ENCODE measurements at regions not wholly inside any gene's neighbourhood (a gene's known extent, or its start where the extent isn't known, plus 50 kb on each side); places are given as distances from the start of the nearest gene placed in this dataset.
"Not testable (repeated sequence)": the region's sequence is repeated elsewhere in the genome, so short reads cannot be mapped to it uniquely, and the experiment has no call there.

DNA sequence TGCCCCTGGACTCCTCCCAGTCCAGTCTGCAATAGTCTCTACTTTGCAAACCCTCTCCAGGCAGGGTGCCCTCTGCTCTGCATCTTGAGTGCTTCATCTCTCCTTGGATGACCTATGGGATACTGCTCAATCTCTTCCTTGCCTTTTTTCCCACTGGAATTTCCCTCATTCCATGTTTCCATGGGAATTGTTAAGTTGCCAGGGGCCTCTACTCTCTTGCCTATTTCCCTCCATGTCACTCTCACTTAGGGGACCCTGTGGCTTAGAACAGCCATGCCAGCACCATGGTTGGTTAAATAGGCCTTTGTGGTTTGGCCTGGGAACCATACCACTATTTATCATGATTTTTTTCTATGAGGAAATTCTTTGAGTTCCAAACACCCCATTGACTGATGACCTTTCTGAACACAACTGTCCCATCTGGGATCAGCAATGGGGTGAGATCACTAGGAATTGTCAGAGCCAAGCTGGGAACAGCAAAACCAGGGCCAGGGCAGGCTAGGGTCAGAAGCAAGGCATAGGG is 91.4 kb upstream of the RBMS1 start:
- no peak for DNase-seq

DNA sequence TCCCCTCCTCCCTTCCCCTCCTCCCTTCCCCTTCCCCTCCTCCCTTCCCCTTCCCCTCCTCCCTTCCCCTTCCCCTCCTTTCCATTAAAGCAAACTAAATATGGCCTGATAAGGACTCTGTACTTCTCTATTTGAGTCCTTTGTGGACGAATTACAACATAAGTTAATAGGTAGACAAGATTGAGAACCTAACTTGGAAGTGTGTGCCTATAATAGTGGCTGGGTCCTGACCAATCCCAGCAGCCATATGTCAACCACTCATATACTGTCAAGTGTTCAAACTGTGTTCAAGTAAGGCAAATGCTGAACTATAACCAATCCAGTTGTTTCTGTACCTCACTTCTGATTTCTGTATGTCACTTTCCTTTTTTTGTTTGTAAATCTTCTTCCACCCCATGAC is 97.1 kb upstream of the RBMS1 start:
- DNase-seq: no peak

DNA sequence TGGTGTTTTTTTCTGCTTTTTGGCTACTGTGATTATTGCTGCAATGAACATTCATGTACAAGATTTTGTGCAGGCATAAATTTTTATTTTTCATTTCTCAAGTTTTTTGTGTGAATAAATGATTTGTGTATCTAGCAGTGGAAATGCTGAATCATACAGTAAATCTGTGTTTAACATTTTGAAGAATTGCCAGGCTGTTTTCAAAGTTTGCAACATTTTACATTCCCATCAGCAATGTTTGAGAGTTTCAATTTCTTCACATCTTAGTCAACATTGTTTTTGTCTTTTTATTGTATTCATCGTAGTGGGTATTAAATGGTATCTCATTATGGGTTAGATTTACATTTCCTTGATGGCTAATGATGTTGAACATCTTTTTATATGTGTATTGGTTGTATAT is 98.8 kb upstream of the RBMS1 start:
- no peak for DNase-seq

DNA sequence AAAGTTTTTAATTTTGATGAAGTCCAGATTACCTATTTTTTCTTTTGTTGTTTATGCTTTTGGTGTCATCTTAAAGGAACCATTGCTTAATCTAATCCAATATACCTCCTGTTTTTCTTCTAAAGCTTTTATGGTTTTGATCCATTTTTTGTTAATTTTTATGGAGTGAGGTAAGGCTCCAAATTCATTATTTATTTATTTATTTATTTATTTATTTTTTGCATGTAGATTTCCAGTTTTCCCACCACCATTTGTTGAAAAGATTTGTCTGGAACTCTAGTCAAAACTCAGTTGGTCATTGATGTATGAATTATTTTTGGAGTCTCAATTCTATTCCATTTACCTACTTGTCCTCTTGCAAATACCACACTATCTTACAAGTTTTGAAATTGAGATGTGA is 99.4 kb upstream of the RBMS1 start:
- DNase-seq: no peak

DNA sequence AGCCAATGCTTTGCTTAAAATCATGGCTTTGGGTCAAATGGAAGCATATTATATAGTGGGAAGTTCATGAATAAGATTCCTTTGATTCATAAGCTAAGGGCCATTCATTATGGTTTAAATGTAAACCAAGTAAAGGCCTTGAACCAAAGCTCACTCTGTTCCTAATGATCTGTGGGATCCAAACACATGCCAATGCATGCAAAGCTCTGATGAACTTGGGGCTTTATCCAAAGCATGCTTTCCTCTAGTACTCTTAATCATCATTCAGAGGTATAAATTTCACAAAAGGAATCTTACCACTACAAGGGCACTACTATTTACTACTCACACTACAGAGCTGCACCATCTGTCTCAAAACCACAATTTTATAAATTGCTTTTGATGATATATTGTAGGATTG is 102.8 kb upstream of the RBMS1 start:
- no peak for DNase-seq

DNA sequence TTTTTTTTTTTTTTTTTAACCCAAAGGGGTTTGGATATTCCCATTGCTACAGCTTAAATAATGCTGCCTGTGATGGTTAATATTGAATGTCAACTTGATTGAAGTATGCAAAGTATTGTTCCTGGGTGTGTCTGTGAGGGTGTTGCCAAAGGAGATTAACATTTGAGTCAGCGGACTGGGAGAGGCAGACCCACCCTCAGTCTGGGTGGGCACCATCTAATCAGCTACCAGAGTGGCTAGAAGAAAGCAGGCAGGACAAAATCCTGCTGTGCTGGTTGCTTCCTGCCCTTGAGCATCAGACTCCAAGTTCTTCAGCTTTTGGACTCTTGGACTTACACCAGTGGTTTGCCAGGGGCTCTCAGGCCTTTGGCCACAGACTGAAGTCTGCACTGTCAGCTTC is 106.8 kb upstream of the RBMS1 start:
- not testable (repeated sequence) for DNase-seq

DNA sequence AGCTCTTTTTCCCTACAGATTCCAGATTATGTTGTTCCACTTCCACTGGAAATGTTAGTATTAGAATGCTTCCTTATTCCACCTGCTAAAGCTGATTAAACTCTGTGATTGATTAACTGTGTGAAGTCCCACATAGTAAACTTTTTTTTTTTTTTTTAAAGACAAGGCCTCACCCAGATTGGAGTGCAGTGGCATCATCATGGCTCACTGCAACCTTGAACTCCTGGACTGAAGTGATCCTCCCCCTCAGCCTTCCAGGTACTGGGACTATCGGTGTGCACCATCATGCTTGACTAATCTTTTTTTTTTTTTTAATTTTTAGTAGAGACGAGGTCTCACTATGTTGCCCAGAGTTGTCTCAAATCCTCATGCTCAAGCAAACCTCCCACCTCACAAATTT is 108.5 kb upstream of the RBMS1 start:
- DNase-seq: no peak

DNA sequence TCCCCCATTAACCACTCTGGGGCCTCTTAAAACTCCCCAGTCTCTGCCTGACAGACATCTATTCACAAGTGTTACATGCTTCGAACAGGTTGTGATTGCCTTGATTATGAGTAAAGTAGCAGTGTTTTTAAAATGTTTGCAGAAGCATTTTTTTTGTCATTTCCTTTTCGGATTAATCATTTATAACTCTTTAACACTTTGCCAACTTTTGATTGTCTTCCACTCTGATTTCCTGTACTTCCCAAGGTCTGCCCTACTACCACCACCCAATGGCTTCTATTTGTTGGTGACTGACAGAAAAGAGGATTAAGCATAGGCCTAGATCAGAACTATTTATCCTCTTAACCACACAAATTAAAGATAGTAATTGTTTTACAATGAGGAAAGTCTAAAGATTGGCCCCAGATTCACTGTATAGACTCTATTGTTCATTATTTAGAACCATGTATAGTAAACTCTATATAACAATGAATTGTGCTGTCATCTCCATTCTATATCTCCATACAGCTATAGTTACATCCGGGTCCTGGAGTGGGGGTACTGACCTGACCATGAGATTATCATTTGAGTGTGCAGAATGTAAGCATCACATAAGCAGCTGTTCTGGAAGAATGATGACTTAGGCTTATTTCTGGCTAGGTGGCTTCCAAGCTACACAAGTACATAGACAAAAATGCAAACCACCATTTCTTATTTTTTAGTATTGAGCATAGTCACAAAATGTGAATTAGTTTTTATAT is 110.3 kb upstream of the RBMS1 start:
- DNase-seq: no peak

DNA sequence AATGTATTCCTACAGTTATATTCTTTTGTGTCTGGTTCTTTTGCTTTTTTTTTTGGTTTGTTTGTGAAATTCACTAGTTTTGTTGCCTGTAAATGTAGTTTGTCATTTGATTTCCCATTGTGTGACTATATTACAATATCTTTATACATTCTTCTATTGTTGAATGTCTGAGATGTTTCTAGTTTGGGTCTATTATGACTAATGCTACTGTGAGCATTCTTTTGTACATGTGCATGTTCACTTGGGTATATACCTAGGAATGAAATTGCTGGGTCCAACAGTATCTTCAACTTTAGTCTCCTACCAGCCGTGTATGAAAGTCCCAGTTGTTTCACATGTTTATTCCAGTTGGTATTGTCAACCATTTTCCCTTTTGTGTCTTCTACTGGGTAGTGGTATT is 112.7 kb upstream of the RBMS1 start:
- no peak for DNase-seq

DNA sequence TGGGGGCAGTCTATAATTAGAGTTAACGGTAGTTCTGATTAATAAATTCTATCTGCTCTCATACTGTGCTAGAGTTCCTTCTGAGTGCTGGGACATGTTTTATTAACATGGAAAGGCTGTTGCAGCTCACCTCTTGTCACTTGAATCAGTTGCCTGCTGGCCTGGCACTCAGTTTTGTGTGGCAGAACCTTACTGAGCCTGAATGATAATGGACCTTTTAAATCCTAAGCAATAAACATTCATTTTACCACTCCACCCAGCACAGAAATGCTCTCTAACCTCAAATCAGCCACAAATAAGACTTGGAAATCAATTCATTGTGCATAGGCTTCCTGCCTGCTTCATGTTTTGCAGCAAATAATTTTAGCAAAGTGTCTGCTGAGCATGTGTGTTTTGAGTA is 115.0 kb upstream of the RBMS1 start:
- no peak for DNase-seq

DNA sequence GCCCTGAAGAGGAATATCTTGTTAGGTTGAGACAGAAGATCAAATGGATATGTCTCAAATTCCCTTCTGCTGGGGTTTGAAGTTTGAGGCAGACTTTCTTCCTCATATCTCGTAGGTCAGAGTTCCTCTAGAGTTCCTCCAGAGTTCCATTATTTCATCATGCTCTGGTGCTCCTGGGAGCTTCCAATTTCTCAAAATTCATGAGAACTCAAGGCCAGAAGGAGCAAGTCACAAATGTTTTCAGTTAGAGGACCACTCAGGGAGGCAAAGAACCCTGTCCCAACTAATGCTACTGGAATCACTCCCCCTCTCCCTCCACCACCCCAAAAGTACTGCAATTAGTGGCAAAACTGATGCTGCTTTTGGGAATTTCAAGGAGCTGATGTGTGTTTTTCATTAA is 115.7 kb upstream of the RBMS1 start:
- DNase-seq: no peak

DNA sequence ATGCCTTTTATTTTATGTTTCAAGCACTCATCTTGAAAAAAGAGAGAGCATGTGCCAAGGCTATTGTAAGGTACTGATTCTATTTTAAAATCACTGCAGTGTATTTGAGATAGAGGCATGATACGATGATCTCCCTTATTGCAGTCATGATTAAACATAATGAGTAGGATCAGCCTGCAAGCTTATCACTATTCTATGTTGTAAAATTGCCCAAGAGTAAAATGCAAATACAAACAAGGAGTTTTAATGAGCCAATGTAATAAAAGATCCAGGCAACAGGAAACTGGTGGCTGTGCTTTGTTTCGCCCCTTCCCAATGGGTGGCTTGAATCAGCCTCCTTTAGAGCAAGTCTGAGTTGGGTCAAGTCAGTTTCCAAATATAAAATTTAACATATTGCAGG is 116.4 kb upstream of the RBMS1 start:
- DNase-seq: no peak

DNA sequence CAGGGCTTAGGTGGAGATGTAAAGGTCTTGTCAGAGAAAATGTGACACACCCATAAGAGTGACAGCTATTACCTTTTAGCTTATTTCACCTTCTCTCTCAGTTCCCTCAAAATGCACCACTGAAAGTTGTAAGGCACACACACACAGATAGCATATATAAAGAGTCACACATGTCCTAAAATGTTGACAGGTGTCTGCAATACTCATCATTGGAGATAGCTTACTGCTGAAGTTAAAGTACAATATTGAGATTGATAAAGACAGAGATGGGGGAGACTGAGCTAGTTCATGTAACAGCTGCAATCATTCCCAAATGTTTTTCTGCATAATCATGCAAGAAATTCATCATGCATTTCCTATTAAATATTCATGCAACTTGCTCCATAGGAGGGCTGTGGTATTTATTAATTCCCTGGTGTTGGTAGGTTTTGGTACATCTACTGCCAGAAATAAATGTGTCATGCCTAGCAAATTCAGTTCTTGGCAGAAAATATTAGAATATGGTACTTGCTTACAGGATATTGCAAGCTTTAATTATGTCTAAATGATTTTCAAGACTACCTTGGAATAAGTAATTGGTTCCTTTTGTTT is 118.8 kb upstream of the RBMS1 start:
- DNase-seq: no peak

DNA sequence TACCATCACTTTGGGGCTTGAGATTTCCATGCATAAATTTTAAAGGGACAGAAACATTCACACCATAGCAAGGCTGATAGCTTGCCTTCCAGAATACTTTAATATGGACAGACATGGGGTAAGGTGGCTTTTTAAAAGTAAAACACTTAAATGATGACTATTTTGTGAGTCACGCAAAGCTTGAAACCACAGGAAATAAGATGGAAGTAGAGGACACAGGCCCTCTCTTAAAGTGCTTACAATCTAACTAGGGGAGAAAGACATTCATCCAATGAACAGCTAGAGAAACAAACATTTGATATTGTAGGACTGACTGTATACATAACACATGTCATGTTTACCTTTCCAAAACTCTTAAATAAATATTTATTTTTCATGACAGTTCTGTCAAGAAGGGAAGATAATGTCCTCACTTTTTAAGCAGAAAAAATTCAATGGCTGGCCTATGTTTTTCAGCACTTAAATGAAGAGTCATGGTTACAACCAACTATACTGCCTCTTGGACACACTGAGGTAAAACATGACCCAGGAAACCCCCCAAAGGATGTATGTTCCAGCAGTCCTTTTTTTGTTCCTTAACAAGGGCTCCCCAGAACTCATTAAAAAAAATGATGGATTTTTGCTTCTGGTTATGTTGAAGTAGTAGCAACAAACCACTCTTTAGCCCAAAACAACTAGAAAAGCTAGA is 120.0 kb upstream of the RBMS1 start:
- DNase-seq: no peak

DNA sequence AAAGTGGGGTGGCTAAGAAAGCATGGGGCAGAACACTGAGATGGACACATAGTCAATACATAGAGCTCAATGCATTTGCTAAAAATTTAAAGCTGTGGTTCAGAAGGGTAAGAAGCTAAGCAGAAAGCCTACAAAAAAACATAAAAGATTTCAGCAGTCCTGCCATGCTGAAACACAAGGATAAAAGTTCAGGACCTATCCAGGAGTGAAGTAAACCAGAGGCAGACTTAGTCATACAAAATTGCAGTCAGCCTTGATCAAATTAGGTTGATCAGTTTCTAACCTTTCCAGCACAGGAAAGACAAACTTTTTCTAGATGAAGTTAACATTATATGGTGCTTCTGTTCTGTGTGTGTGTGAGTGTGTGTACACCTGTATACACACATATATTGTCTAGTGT is 120.8 kb upstream of the RBMS1 start:
- DNase-seq: no peak

DNA sequence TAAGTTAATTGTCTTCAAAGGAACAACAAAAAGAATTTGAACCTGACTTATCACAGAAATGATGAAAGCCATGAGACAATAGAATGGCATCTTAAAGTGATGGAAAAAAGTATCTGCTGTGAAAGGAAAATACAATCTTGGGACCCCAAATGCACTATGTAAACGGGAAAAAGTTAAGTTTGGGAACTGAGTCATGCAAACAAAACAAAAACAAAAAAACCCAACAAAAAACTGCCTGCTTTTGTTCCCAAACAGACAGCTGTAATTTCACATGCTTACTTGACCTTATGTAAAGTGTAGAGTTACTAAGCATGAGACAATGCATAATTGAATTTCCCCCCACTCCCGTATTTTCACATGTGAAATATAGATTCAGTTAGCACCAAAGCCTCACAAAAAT is 122.1 kb upstream of the RBMS1 start:
- DNase-seq: no peak

DNA sequence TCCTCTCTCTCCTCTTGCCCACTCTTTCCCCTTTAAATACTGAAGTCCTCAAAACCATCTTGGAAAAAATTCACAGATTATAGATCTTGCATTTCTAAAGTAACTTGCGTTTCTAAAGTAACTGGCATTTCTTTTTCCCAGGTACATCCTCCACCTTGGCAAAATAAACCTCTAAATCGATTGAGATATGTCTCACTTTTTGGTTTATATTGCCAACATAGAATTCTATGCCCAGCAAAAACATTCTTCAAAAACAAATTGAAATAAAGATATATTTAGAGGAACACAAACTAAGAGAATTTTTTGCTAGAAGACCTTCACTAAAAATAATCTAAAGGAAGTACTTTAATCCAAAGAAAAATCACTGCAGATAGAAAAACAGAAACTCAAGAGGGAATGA is 122.5 kb upstream of the RBMS1 start:
- no peak for DNase-seq

DNA sequence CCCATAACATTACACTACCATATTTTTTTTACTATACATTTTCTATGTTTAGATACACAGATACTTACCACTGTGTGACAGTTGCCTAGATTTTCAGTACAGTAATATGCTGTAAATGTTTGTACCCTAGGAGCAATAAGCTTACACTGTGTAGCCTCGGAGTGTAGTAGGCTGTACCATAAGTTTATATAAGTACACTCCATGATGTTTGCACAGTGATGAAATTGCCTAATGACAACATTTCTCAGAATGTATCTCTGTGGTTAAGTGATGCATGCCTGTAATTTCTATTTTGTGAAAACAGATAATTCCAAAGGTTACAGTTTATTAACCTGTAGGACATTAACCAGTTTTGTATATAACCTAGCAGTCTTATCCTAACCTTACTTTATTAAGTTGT is 128.1 kb upstream of the RBMS1 start:
- no peak for DNase-seq

DNA sequence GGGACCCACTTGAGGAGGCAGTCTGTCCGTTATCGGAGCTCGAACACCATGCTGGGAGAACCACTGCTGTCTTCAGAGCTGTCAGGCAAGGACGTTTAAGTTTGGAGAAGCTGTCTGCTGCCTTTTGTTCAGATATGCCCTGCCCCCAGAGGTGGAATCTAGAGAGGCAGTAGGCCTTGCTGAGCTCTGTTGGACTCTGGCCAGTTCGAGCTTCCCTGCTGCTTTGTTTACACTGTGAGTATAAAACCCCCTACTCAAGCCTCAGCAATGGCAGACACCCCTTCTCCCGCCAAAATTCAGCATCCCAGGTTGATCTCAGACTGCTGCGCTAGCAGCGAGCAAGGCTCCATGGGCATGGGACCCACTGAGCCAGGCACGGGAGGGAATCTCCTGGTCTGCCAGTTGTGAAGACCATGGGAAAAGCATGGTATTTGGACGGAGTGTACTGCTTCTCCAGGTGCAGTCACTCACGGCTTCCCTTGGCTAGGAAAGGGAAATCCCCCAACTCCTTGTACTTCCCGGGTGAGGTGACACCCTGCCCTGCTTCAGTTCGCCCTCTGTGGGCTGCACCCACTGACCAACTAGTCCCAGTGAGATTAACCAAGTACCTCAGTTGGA is 134.5 kb upstream of the RBMS1 start:
- DNase-seq: not testable (repeated sequence)

DNA sequence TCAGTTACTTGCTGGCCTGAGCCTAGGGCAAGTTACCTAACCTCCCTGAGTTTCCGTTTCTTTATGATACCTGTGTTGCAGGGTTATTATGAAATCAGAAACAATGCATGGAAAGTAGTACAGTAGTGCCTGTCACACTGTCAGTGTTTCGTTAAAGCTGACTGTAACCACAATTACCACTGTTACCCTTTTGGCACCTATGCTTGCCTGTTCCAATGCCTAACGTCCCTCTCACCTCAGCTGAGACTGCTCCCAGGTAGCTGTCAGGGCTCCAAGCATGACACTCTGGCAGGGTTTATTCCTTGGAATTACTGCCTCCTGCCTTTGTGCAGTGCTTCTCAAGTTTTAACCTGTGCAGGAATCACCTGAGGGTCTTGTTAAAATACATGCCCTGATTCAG is 135.2 kb upstream of the RBMS1 start:
- no peak for DNase-seq

DNA sequence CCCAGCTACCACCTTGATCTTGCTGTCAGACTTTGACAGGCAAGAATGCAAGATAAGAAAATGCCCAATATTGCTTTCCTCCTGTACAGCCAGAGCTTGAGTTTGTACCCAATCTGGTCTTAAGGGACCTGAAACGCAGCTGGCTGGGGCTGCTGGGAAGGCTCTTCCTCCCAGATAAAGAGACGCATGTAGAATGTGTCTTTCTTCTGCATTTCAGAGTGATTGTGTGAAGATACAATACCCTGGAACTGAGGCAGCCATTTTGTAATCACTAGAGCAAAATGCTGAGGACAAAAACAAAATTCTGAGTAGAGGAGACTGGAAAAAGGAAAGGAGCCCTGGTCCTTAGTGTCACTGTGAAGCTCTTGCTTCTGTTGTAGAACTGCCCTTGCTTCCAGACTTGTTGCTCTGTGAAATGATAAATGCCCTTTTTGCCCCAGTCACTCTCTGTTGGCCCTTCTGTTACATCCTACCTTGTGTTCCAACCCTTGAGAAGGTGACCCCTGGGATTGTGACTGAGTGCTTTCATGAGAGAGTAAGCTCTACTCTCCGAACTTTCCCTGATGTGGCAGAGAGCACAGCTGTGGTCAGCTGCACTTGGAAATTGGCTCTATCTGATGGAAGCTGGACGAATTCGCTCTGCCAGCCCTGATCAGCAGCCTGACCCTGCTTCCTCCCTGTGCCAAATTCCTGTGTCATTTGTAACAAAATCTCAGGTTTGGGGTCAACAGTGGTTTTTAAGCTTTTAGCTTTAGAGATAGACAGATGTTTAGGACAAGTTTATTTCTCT is 137.4 kb upstream of the RBMS1 start:
- no peak for DNase-seq

DNA sequence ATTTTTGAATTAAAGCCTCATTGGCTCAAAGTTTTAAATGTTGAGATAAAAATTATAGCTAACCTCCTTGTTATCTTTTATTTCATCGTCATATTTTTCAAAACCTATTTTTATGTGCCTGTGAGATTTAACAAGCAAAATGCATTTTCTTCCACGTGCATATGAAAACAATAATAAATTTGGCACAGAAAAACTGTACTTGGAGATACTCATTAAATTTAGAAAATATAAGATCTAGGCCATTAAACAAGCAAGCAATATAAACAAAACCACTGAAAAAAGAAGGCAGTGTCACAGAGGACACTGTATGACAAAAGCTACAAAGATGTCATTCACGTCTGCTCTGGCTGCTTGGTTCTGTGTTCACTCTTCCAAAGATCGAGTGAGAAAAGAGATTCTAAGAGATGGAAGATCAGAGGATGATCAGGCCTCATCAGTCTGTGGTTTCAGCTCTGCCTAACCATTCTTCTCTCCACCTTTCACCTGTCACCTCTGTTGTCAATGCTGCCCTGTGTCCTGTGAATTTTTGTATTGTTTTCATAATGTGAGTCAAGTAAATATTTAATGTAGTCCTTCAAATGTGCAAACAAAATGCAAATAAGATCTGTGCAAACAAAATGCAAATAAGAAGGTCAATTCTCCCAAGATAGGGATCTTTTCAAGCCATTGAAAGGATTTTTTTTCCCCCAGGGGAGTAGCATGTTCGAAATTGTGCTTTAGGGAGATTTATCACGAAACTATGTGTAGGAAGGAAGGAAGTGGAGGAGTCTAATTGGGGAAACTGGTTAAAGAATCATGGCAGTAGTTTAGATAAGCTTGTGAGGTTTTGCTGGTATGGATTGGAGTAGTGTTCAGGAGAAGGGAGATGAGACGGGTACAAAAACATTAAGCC is 138.7 kb upstream of the RBMS1 start:
- no peak for DNase-seq
